Motor neuron (in vitro differentiated cells): ENCODE measurements at regions not wholly inside any gene's neighbourhood (a gene's known extent, or its start where the extent isn't known, plus 50 kb on each side); places are given as distances from the start of the nearest gene placed in this dataset.

Source experiments
- ATAC-seq, 8 experiments: fragments of 200-7000 bp; cut with Tn5 transposase; replicated peaks in 6 of 8; 2 replicates each; pipeline ENCODE4 v1.8.0; 2021; ENCODE audit warnings: mild to moderate bottlenecking in 8 of 8, moderate library complexity in 8 of 8
- H3K27ac ChIP-seq, 2 donors: fragments of 250-450 bp; sonication (Bioruptor Pico); 2 replicates each; pipeline ENCODE4 v1.9.0; 2021; ENCODE audit warnings: antibody characterized with exemption in 2 of 2, mild to moderate bottlenecking in 2 of 2, moderate library complexity in 1 of 2
- H3K4me1 ChIP-seq, 2 donors: fragments of 250-450 bp; sonication (Bioruptor Pico); replicated peaks in 1 of 2; 2 replicates each; pipeline ENCODE4 v1.6.1; 2021; ENCODE audit warnings: antibody characterized with exemption in 2 of 2, mild to moderate bottlenecking in 2 of 2, moderate library complexity in 1 of 2
- H3K4me3 ChIP-seq, 5 donors: fragments of 250-450 bp; sonication (Bioruptor Pico); 2 replicates each; pipeline ENCODE4 v1.9.0; 2021; ENCODE audit warnings: antibody characterized with exemption in 5 of 5, mild to moderate bottlenecking in 5 of 5, moderate library complexity in 4 of 5
- WGBS, 10 experiments: fragments of 450-650 bp; shearing (Covaris generic); methylation state at CpG; one replicate each; pipeline ENCODE4 v1.0.0; 2022; 5-methylcytosine and 5-hydroxymethylcytosine counted together
- in situ Hi-C, 9 experiments: fragments of 400-800 bp; cut with MboI; loops; one replicate each; pipeline ENCODE4 v1.15.0; 2021; ENCODE audit warnings: low sequenced_read_pairs in 9 of 9, low pct_unique_long_range_greater_than_20kb in 2 of 9; ENCODE audit not compliant: unreplicated experiment in 9 of 9

- WGBS, 10 experiments: 0 to 80% (median 29%) methylated on average over 1 of the region's 1 CpG; no CpG with 5 or more reads in 2 of the 10 experiments
- H3K4me1 ChIP-seq: peaks cover 5 to 6% of the 10 kb centered on the region in 2 donors
- no peak overlapping the region for H3K27ac ChIP-seq
- no peak overlapping the region for H3K4me3 ChIP-seq
- in situ Hi-C loops: no loop called here
- ATAC-seq: no peak
Measured at GRCh38 chr13:68810660-68811059, 1297.0 kb upstream of the ATXN8OS start.

- no peak overlapping the region for H3K27ac ChIP-seq
- in situ Hi-C loops: no loop called here
- H3K4me1 ChIP-seq: peaks cover 5 to 6% of the 10 kb centered on the region in 2 donors
- ATAC-seq: no peak
- 0 to 100% (median 93%) methylated on average over 1 to 3 of the region's 3 CpGs; no CpG with 5 or more reads in 1 of the 10 experiments for WGBS, 10 experiments
- no peak overlapping the region for H3K4me3 ChIP-seq
Measured at GRCh38 chr13:68808456-68808855, 1299.2 kb upstream of the ATXN8OS start.

- WGBS, 10 experiments: 0 to 96% (median 75%) methylated on average over 2 of the region's 2 CpGs
- in situ Hi-C loops: no loop called here
- ATAC-seq: no peak
- no peak overlapping the region for H3K27ac ChIP-seq
- H3K4me1 ChIP-seq: no peaks in the 10 kb centered on the region
- no peak overlapping the region for H3K4me3 ChIP-seq
Measured at GRCh38 chr13:68806125-68806524, 1301.5 kb upstream of the ATXN8OS start.

GRCh38 chr13:68784275-68784674, 1323.4 kb upstream of the ATXN8OS start:
- ATAC-seq: no peak
- Histone ChIP-seq H3K27ac (no peak overlapping the region), H3K4me3 (no peak overlapping the region), H3K4me1 (no peaks in the 10 kb centered on the region)
- in situ Hi-C loops: no loop called here

GRCh38 chr13:68759617-68760016, 1348.0 kb upstream of the ATXN8OS start:
- no peak for ATAC-seq
- H3K27ac ChIP-seq: no peak overlapping the region
- H3K4me1 ChIP-seq: no peaks in the 10 kb centered on the region
- H3K4me3 ChIP-seq: no peak overlapping the region
- WGBS, 10 experiments: 17 to 100% (median 81%) methylated on average over 1 to 2 of the region's 2 CpGs
- in situ Hi-C loops: no loop called here

GRCh38 chr13:68749796-68750195, 1357.8 kb upstream of the ATXN8OS start:
- no peaks in the 10 kb centered on the region for H3K4me1 ChIP-seq
- ATAC-seq: no peak
- in situ Hi-C loops: no loop called here

GRCh38 chr13:68748038-68748437, 1359.6 kb upstream of the ATXN8OS start:
- WGBS, 10 experiments: 8 to 100% (median 81%) methylated on average over 3 to 5 of the region's 5 CpGs; no CpG with 5 or more reads in 1 of the 10 experiments
- no peak overlapping the region for H3K4me3 ChIP-seq
- in situ Hi-C loops: no loop called here
- no peak overlapping the region for H3K27ac ChIP-seq
- no peaks in the 10 kb centered on the region for H3K4me1 ChIP-seq
- no peak for ATAC-seq

More at GRCh38 chr13:68749796-68750195, 1357.8 kb upstream of the ATXN8OS start:
- H3K4me3 ChIP-seq: no peak overlapping the region
- H3K27ac ChIP-seq: no peak overlapping the region

GRCh38 chr13:68745502-68745901, 1362.1 kb upstream of the ATXN8OS start:
- in situ Hi-C loops: no loop called here
- no peak for ATAC-seq
- WGBS, 10 experiments: 0 to 80% (median 0%) methylated on average over 1 of the region's 1 CpG; no CpG with 5 or more reads in 3 of the 10 experiments
- H3K4me1 ChIP-seq: no peaks in the 10 kb centered on the region
- H3K27ac ChIP-seq: no peak overlapping the region
- no peak overlapping the region for H3K4me3 ChIP-seq

- ATAC-seq: no peak
- Histone ChIP-seq H3K27ac (no peak overlapping the region), H3K4me3 (no peak overlapping the region), H3K4me1 (peaks cover 0 to 5% of the 10 kb centered on the region in 2 donors)
- WGBS, 10 experiments: 20 to 100% (median 80%) methylated on average over 1 to 2 of the region's 2 CpGs
- in situ Hi-C loops: no loop called here
Measured at GRCh38 chr13:68736961-68737360, 1370.7 kb upstream of the ATXN8OS start.

- Histone ChIP-seq H3K27ac (no peak overlapping the region), H3K4me1 (peaks cover 0 to 6% of the 10 kb centered on the region in 2 donors), H3K4me3 (no peak overlapping the region)
- 0 to 64% (median 40%) methylated on average over 1 to 4 of the region's 4 CpGs; no CpG with 5 or more reads in 1 of the 10 experiments for WGBS, 10 experiments
- in situ Hi-C loops: no loop called here
- ATAC-seq: no peak
Measured at GRCh38 chr13:68727798-68728197, 1379.8 kb upstream of the ATXN8OS start.

- peak in 2 of 8 experiments; percentile 28 to 51 for ATAC-seq
- WGBS, 10 experiments: 17 to 100% (median 76%) methylated on average over 1 of the region's 1 CpG; no CpG with 5 or more reads in 2 of the 10 experiments
- Histone ChIP-seq H3K4me3 (no peak overlapping the region), H3K4me1 (peaks cover 0 to 6% of the 10 kb centered on the region in 2 donors), H3K27ac (no peak overlapping the region)
- in situ Hi-C loops: no loop called here
Measured at GRCh38 chr13:68727165-68727564, 1380.5 kb upstream of the ATXN8OS start.

GRCh38 chr13:68719815-68720214, 1387.8 kb upstream of the ATXN8OS start:
- no peak overlapping the region for H3K4me3 ChIP-seq
- no peak for ATAC-seq
- WGBS, 10 experiments: 0 to 100% (median 92%) methylated on average over 1 to 3 of the region's 3 CpGs
- in situ Hi-C loops: no loop called here
- peaks cover 0 to 4% of the 10 kb centered on the region in 2 donors for H3K4me1 ChIP-seq
- H3K27ac ChIP-seq: no peak overlapping the region

- Histone ChIP-seq H3K4me1 (peaks cover 0 to 8% of the 10 kb centered on the region in 2 donors), H3K4me3 (no peak overlapping the region), H3K27ac (no peak overlapping the region)
- ATAC-seq: no peak
- in situ Hi-C loops: no loop called here
- WGBS, 10 experiments: 11 to 100% (median 82%) methylated on average over 1 to 2 of the region's 2 CpGs
Measured at GRCh38 chr13:68715651-68716050, 1392.0 kb upstream of the ATXN8OS start.

GRCh38 chr13:68714292-68714691, 1393.3 kb upstream of the ATXN8OS start:
- Histone ChIP-seq H3K4me3 (no peak overlapping the region), H3K4me1 (peaks cover 0 to 8% of the 10 kb centered on the region in 2 donors), H3K27ac (no peak overlapping the region)
- 13 to 51% (median 23%) methylated on average over 2 of the region's 2 CpGs for WGBS, 10 experiments
- in situ Hi-C loops: no loop called here
- no peak for ATAC-seq
